Nephron progenitor cell (in vitro differentiated cells): ENCODE measurements at regions not wholly inside any gene's neighbourhood (a gene's known extent, or its start where the extent isn't known, plus 50 kb on each side); places are given as distances from the start of the nearest gene placed in this dataset.
"Not testable (repeated sequence)": the region's sequence is repeated elsewhere in the genome, so short reads cannot be mapped to it uniquely, and the experiment has no call there.

Experiments
- DNase-seq: peaks from one replicate; pipeline ENCODE4 v3.0.0; 2021
- H3K27ac Mint-ChIP-seq: 2 replicates; pipeline ENCODE4 v1.8.0; 2021; ENCODE audit warnings: mild to moderate bottlenecking, moderate library complexity, mixed read lengths
- H3K27me3 Mint-ChIP-seq: 2 replicates; pipeline ENCODE4 v1.8.0; 2021; ENCODE audit warnings: mild to moderate bottlenecking, low read depth, mixed read lengths; ENCODE audit not compliant: poor library complexity
- H3K36me3 Mint-ChIP-seq: 2 replicates; pipeline ENCODE4 v1.8.0; 2021; ENCODE audit warnings: low read depth, mixed read lengths
- H3K4me1 Mint-ChIP-seq: 2 replicates; pipeline ENCODE4 v1.8.0; 2021; ENCODE audit warnings: mixed read lengths
- H3K4me3 Mint-ChIP-seq: 2 replicates; pipeline ENCODE4 v1.8.0; 2021; ENCODE audit warnings: mild to moderate bottlenecking, moderate library complexity, mixed read lengths
- H3K9me3 Mint-ChIP-seq: 2 replicates; pipeline ENCODE4 v1.8.0; 2021; ENCODE audit warnings: mild to moderate bottlenecking, moderate library complexity, mixed read lengths
- TF ChIP-seq, protein P1 (sequence below): fragments of 200-600 bp; sonication (generic); IDR thresholded peaks from 2 replicates; pipeline ENCODE4 v1.5.0; 2021; ENCODE audit warnings: antibody characterized with exemption

DNA sequence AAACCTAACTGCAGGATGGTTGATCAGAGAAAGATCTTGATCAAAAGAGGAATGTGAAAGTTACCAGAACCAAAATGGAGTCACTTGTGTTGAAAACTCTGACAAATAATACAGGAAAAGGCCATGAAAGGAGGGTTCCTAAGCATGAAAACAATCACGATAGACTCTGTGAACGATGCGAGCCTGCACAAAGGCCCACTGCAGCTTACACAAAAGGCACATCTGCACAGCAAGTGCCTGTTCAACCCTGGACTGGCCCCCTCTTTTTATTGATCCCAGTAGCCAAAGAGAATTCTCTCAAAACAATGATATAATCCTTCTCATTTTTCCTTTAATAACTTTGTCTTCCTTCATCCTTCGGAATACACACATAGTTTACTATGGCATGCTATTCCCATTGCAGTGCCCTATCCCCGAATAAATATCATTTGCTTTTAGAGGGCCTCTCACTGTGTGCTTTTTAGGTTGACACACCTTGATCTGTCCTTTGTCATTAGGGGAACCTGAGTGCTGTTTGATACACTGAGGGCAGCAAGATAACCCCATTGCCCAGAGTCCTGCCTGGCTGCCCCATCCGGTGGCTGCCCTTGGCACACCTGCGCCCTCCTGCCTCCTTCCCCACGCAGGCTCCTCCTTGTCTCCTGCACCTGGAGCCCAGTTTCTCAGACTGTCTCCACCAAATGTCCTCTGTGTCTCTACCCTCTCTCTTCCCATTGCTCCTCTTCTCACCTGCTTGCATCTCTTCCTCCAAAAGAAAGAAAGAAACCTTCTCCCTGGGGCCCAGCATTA lies 98.3 kb upstream of the FRMD1 start:
- H3K36me3 Mint-ChIP-seq, result no peaks in the 10 kb centered on the region
- H3K9me3 Mint-ChIP-seq, result no peaks in the 10 kb centered on the region
- peaks cover 42% of the 10 kb centered on the region for H3K4me1 Mint-ChIP-seq
- no peak overlapping the region for H3K4me3 Mint-ChIP-seq
- DNase-seq, result no peak
- H3K27me3 Mint-ChIP-seq, result peaks cover 5% of the 10 kb centered on the region
- TF ChIP-seq, protein P1, sequence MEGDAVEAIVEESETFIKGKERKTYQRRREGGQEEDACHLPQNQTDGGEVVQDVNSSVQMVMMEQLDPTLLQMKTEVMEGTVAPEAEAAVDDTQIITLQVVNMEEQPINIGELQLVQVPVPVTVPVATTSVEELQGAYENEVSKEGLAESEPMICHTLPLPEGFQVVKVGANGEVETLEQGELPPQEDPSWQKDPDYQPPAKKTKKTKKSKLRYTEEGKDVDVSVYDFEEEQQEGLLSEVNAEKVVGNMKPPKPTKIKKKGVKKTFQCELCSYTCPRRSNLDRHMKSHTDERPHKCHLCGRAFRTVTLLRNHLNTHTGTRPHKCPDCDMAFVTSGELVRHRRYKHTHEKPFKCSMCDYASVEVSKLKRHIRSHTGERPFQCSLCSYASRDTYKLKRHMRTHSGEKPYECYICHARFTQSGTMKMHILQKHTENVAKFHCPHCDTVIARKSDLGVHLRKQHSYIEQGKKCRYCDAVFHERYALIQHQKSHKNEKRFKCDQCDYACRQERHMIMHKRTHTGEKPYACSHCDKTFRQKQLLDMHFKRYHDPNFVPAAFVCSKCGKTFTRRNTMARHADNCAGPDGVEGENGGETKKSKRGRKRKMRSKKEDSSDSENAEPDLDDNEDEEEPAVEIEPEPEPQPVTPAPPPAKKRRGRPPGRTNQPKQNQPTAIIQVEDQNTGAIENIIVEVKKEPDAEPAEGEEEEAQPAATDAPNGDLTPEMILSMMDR, result no peak
- peak overlapping the region; percentile 44 for H3K27ac Mint-ChIP-seq

DNA sequence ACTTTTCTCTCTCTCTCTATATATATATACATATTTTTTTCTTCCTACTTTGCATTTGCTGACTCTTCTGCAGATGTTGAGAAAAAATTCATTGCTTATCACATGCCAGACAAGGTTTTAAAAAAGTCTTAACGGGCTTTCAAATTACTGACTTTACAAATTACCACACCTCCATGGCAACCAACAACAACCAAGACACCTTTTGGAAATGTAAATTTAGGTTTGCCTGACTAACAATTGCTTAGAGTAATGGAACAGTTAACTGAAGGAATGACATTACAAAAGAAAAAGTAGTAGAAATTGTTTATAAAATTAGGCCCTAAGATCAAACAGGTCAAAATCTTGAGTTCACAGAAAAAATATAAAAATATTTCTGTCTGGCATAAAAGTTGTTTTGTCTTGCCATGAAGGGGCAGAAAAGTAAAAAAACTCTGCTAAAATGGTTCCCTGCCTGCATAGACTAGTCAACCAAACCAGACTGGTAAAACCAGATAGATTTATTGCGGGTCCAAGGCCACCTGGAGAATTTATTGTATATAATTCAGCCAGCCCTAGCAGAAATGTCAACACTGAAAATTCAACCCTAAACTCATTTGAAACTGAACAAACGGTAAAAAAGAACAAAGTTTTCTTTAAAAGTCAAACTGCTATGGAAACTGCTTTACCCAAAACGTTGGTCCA lies 92.8 kb upstream of the FRMD1 start:
- Mint-ChIP-seq H3K9me3 (no peaks in the 10 kb centered on the region), H3K36me3 (no peaks in the 10 kb centered on the region), H3K27ac (no peak overlapping the region), H3K27me3 (peaks cover 3% of the 10 kb centered on the region), H3K4me3 (no peak overlapping the region), H3K4me1 (peaks cover 36% of the 10 kb centered on the region)
- TF ChIP-seq, protein P1, result no peak
- DNase-seq, result no peak

DNA sequence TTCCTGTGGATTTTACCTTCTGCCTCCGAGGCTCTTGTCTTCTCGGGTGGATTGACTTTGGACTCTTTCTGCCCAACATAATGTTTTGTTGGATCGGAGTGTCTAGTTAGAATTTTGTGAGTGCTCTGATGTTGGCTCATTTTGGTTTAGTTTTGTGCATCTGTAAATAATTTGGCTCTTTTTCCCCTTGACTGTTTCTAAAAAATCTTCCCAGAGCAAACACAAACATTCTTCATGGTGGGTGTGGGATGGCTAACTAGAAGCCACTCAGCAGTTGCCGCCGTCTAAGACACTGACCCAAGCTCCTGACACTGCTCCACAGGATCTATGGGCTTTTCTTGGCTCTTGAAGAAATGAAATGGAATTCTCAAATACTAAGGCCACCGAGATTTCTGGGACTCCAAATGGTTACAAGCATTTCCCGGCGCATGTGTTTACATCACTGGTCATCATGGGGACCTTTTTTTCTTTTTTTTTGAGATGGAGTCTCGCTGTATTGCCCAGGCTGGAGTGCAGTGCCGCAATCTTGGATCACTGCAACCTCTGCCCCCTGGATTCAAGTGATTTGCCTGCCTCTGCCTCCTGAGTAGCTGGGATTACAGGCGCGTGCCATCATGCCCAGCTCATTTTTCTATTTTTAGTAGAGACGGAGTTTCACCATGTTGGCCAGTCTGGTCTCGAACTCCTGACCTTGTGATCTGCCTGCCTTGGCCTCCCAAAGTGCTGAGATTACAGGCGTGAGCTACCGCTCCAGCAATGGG lies 92.0 kb upstream of the FRMD1 start:
- H3K27me3 Mint-ChIP-seq, result peaks cover 3% of the 10 kb centered on the region
- H3K4me1 Mint-ChIP-seq, result peaks cover 36% of the 10 kb centered on the region
- DNase-seq, result no peak
- no peak overlapping the region for H3K4me3 Mint-ChIP-seq
- no peaks in the 10 kb centered on the region for H3K36me3 Mint-ChIP-seq
- no peak overlapping the region for H3K27ac Mint-ChIP-seq
- no peaks in the 10 kb centered on the region for H3K9me3 Mint-ChIP-seq
- TF ChIP-seq, protein P1, result no peak

DNA sequence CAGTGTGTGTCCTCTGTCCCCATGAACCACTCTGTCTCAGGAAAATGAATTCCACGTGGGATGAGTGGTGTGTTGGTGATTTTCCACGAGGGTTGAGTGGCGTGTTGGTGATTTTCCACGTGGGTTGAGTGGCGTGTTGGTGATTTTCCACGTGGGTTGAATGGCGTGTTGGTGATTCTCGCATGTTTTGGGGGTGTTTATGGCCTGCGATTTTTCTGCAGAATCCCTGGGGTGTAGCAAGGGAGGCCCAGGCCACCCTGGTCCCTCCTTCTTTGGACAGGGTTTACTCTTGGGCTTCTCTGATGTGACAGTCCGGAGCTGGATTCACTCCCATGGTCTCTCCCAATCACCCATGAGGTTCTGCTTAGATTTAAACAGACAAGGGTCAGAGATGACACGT lies 90.6 kb upstream of the FRMD1 start:
- DNase-seq, result no peak
- TF ChIP-seq, protein P1, result no peak
- Mint-ChIP-seq H3K36me3 (no peaks in the 10 kb centered on the region), H3K9me3 (no peaks in the 10 kb centered on the region), H3K27ac (peak overlapping the region; percentile 79), H3K4me3 (no peak overlapping the region), H3K4me1 (peaks cover 34% of the 10 kb centered on the region), H3K27me3 (peaks cover 3% of the 10 kb centered on the region)

DNA sequence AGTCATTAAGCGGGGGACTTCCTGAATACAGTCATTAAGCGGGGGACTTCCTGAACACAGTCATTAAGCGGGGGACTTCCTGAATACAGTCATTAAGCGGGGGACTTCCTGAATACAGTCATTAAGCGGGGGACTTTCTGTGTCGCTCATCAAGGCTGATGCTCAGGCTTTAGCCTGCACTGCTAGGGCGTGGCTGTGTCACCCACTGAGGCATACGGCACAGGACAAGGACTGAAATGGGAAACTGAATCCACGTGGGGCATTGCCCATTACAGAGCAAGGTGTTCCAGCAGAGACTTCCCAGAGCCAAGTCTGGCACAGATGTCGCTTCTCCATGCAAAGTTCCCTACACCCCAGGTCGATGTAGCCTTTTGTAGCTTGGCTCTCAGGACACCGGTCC lies 89.9 kb upstream of the FRMD1 start:
- not testable (repeated sequence) for H3K36me3 Mint-ChIP-seq, H3K27ac Mint-ChIP-seq, H3K9me3 Mint-ChIP-seq, H3K27me3 Mint-ChIP-seq, DNase-seq, H3K4me3 Mint-ChIP-seq
- H3K4me1 Mint-ChIP-seq, result peaks cover 28% of the 10 kb centered on the region

DNA sequence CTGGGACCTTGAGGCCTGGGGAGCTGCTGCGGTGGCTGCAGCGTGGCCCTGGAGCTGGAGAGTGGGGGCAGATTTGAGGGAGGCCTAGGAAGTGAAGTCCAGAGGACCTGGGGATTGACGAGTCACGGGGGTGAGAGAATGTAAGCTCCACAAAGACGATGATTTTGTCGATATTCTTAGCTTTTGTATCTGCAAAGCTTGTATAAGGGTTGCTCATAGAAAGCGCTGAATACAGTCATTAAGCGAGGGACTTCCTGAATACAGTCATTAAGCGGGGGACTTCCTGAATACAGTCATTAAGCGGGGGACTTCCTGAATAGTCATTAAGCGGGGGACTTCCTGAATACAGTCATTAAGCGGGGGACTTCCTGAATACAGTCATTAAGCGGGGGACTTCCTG lies 89.3 kb upstream of the FRMD1 start:
- not testable (repeated sequence) for H3K27ac Mint-ChIP-seq, H3K9me3 Mint-ChIP-seq, H3K27me3 Mint-ChIP-seq, DNase-seq, H3K4me3 Mint-ChIP-seq, H3K36me3 Mint-ChIP-seq
- H3K4me1 Mint-ChIP-seq, result peaks cover 28% of the 10 kb centered on the region
